ENCODE measurements at regions not wholly inside any gene's neighbourhood (a gene's known extent, or its start where the extent isn't known, plus 50 kb on each side); places are given as distances from the start of the nearest gene placed in this dataset.

GRCh38 chr1:195577748-195578147, 1030.5 kb downstream of the KCNT2 start:
- no peak overlapping the region for H2AFZ ChIP-seq (ENCODE audit: low read depth, low read length)
- POLR2A ChIA-PET: no interaction called here
- CTCF ChIA-PET: no interaction called here
- no peaks in the 10 kb centered on the region for H3K36me3 ChIP-seq (ENCODE audit: control insufficient read depth in 2 of 2, extremely low read depth in 1 of 2, insufficient read depth in 2 of 2, low read length in 2 of 2)
- H3K79me2 ChIP-seq (ENCODE audit: control insufficient read depth, insufficient read depth, low read length): no peaks in the 10 kb centered on the region
- no peaks in the 10 kb centered on the region for H3K9me3 ChIP-seq (replicated peaks; ENCODE audit: control insufficient read depth, insufficient read depth, low read length)
- no peaks in the 10 kb centered on the region for H3K27me3 ChIP-seq (ENCODE audit: control insufficient read depth in 2 of 2, insufficient read depth in 2 of 2, low read length in 2 of 2)
- TF ChIP-seq POLR2A (IDR thresholded peaks at IDR 0.05; ENCODE audit: low read depth, low read length): no peak
- TF ChIP-seq CTCF (IDR thresholded peaks at IDR 0.05; ENCODE audit: extremely low read depth in 1 of 2, insufficient read depth in 1 of 2, low read depth in 1 of 2, low read length in 2 of 2): no peak
- no peak for TF ChIP-seq JUN (IDR thresholded peaks at IDR 0.05; ENCODE audit: borderline replicate concordance, insufficient read depth, insufficient read length, low read depth)
- TF ChIP-seq MYC (IDR thresholded peaks at IDR 0.05; ENCODE audit: low read depth, low read length): no peak
- TF ChIP-seq POLR2AphosphoS5 (IDR thresholded peaks at IDR 0.05; ENCODE audit: insufficient read depth, low read depth, low read length): no peak
- no peak for TF ChIP-seq MAX (IDR thresholded peaks at IDR 0.05; ENCODE audit: insufficient read depth, insufficient read length)
- no peak for TF ChIP-seq EZH2 (IDR thresholded peaks at IDR 0.05; ENCODE audit: borderline replicate concordance, low read depth, low read length, severe bottlenecking)
- no peak for TF ChIP-seq GATA2 (IDR thresholded peaks at IDR 0.05; ENCODE audit: insufficient read depth, insufficient read length, low read depth, low read length)
- TF ChIP-seq FOS (IDR thresholded peaks at IDR 0.05; ENCODE audit: borderline replicate concordance, insufficient read depth, low read length): no peak
- H3K4me2 ChIP-seq (ENCODE audit: insufficient read depth, low read length): no peak overlapping the region
- no peak overlapping the region for H3K27ac ChIP-seq (ENCODE audit: insufficient read depth, low read depth, low read length)
- no peak for FAIRE-seq
- DNase-seq (ENCODE audit: low read depth, low spot score): no peak
- H3K9ac ChIP-seq (replicated peaks; ENCODE audit: extremely low read depth, insufficient read depth, low read length): no peak overlapping the region
- BruUV-seq (replicated peaks): no TSS peak
- H3K4me3 ChIP-seq (replicated peaks in 1 of 3; ENCODE audit: insufficient read depth in 1 of 3, low read depth in 1 of 3, low read length in 3 of 3): no peak overlapping the region
- no peaks in the 10 kb centered on the region for H3K9me1 ChIP-seq (replicated peaks; ENCODE audit: control insufficient read depth, extremely low read depth, insufficient read depth, low read length)
- no peaks in the 10 kb centered on the region for H3K4me1 ChIP-seq (ENCODE audit: control insufficient read depth, extremely low read depth, insufficient read depth, low read length)
- H4K20me1 ChIP-seq (replicated peaks; ENCODE audit: control insufficient read depth, extremely low read depth, insufficient read depth, low read length): no peaks in the 10 kb centered on the region
- intact Hi-C loops (cut with micrococcal nuclease) (no loop called here), dilution Hi-C loops (cut with MboI; ENCODE audit: extremely low pct_ligation_motif_present, low sequenced_read_pairs) (no loop called here)
